Hematopoietic multipotent progenitor cell treated with erythropoietin and hydrocortisone succinate and interleukin-3 and kit ligand, for 8 days (in vitro differentiated cells): ENCODE measurements at regions not wholly inside any gene's neighbourhood (a gene's known extent, or its start where the extent isn't known, plus 50 kb on each side); places are given as distances from the start of the nearest gene placed in this dataset.
"Not testable (repeated sequence)": the region's sequence is repeated elsewhere in the genome, so short reads cannot be mapped to it uniquely, and the experiment has no call there.

Experiments used
- DNase-seq: peaks from one replicate; pipeline ENCODE4 v3.0.0-alpha.2; 2015

DNA sequence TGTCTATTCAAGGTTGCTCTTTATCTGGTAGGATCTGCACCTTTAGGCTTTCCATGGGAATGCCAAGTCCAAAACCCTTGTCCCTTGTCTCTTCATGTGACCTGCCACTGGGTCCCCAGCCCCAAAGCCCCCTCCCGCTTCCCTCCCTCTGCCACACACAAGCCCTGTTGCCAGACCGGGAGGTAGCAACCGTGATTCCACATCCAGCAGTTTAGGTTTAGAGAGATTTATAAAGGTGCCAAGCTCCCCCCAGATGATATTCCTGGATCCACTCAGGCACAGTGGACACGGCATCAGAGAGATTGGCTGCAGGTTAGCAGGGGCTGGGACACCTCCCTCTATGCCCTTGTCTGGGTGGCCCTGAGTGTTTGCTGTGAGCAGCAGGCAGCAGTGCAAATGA lies 504.7 kb downstream of the CCDC171 start:
- DNase-seq: no peak

DNA sequence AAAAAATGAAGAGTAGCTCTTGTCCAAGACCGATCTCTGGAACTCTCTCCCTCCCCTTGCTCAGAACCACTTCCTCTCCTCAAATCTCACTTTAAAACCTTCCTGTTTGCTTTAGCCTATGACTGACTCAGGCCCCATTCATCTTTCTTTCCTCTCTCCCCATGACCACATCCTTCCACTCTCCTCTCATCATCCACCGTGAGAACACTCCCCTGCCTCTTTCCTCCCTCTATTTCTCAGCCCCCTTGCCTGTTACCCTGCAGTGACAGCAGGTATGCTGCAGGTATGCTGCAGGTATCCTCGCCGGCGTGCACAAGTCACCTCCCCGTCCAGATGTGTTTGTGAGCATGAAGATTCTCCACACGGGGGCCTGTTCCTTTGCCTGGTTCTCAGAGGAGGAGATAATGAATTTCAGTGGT lies 505.3 kb downstream of the CCDC171 start:
- DNase-seq: no peak

DNA sequence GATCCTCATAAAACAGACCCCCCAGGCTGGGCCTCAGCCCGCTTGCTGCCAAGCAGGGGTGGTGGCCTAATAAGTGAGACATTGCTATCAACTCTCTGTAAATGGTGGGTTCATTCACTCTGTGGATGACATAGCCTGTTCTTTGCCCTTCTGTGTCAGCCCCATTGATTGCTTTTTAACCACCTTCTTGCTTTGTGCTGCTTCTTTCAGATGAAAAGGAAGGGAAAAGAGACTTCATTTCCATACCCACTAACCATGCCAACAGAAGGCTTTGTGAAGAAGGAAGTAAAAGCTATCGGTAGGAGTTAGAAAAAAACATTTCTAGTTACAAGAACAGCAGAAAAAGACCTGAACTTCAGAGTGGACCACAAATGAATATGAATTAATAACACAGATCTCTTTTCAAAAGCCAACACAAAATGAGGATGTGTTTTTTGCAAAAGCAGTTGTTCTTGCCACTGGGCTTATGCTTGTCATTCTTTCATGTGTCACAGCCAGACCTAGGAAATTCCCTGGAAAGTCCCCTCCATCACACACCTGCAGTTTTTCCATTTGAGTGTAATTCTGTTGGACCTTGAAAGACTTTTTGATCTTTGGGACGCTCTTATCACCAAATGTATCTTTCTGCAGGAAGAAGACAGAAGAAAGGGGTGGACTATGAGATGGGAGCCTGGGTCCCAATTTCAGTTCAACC lies 507.7 kb downstream of the CCDC171 start:
- no peak for DNase-seq

DNA sequence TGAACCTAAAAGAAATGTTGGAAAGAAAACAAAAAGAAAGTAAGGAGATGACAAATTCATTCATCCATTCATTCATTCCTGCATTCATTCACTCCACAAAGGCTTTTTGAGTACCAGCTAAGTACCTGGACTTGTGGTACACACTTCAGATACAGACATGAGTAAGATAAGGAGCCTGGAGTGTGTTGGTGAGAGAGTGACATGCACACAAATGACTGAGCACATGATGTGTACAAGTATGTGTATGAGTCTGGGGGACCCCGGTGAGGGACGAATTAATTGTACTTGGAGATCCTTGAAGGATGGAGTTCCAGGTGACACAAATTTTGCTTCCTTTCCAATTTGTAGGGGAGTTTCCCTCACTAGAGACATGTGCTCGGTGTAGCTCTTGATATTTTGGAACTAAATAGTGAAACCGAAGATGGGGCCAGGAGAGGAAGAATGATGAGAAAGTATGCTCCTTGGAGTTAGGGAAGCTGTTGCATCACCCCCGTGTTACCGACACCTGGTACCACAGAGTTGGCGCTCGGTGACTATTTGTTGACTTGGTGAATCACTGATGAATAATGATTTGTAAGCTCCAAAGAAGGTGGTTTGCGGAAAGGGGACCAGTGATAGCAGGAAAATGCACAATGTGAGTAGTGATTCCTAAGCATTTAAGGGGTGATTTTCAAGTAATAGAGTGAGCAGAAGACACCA lies 509.8 kb downstream of the CCDC171 start:
- no peak for DNase-seq

DNA sequence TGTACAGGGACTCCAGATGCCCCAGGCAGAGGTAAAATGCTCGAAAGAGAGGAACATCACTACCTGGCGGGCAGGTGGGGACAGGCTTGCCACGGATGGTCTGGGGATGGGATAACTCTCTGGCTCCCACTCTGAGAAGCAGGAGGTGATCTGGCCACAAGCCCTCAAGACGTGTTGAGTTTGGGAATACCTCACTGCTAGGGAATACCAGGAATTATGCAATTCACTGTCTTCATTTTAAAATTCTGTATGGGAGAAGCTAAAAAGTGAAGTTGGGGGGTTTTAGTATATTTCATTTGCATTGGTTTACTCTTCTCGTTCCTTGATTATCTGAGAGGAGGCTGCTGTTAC lies 510.4 kb downstream of the CCDC171 start:
- no peak for DNase-seq

DNA sequence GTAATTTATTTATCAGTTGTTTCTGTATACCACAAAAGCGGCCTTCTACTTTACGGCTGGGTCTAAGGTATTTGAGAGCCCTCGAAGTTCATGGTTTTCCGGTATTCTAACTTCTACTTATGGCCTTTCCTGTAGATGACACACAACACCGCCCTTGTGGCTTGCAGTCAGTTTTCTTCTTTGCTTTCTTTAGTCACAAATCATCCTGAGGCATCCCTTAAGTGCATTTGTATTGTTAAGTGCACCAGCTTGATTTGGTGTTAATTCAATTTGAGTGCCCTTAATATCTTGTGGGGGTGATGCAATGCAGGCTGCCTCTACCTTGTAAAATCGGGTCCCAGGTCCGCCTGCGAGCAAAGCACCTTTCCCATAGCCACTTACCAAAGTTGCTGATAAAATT lies 511.9 kb downstream of the CCDC171 start:
- DNase-seq: no peak

DNA sequence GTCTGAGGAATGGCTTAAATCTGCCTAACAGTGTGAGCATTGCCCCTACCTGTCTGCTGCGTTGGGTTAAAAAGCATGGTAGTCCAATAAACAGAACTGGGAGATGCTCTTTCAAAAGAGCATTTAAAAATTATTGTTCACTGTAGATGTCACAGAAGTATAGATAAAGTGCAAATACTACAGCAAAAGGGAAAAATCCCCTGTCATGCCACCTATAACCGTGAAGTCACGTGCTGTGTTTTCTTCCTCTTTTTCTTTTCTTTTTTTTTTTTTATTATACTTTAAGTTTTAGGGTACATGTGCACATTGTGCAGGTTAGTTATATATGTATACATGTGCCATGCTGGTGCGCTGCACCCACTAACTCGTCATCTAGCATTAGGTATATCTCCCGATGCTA lies 513.4 kb downstream of the CCDC171 start:
- not testable (repeated sequence) for DNase-seq

DNA sequence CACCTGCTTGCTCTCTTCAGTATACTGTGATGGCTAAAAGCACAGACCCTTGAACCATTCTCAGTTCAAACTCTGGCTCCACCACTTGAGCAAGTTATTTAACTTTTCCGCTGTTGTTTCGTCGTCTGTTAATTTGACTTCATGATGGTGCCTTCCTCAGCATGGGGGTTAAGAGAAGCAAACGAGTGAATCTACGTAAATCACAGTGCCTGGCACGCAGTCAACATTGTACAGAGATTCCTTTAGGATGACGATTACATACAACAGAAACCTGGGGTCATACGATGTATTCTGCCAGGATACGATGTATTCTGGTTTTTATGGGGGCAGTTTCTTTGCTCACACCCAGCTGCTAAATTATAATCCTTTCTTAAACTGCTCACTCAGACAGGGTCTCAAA lies 515.6 kb downstream of the CCDC171 start:
- no peak for DNase-seq

DNA sequence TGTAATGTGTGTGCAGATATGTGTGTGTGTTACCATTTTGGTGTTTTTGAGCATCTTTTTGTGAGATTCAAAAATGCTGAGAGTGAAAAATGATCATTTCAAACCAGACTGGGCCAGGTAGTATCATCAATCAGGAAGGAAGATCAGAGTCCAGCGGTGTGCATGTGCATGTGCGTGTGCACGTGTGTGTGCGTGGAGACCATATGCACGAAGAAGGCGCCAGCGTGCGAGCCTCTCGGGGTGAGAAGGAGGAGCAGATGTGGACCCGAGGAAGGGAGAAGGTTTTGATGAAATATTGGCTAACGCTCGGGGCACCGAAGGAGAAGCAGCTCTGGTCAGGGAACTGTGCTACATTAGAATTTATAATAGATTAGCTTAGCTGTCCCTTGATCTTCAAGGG lies 516.4 kb downstream of the CCDC171 start:
- no peak for DNase-seq

DNA sequence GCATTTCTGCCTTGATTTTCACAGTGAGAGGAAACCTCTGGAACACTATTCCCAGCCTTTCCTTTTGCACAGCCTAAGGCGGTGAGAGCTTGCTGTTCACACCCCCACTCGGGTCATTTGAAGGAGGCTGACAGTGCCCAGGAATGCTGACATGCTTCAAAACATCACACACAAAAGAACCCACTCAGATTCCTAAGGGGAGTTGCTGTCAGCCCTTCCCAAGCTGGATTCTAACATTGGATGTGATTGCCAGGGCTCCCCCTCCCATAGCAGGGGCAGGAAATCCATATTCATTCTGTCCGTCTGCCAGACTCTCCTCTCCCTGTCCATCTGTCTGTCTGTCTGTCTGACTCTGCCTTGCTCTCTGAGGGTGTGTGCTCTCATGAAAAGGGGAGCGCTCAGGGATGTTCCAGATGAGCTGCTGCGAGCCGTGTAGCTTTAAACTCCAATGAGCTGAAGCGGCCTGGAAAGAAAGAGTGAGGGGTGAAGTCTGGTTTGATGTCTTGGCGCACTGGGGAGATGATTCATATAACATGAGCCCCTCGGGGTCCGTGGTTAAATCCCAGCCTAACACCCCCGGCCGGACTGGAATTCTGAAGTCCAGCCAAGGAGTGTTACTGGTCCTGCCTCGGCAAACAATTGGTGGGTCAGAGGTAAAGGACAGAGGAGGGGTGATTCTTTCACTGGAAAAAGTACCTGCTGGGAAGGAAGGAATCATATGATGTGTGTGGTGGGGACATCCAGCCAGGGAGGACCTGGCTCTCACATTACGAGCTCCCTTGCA lies 517.0 kb downstream of the CCDC171 start:
- no peak for DNase-seq

DNA sequence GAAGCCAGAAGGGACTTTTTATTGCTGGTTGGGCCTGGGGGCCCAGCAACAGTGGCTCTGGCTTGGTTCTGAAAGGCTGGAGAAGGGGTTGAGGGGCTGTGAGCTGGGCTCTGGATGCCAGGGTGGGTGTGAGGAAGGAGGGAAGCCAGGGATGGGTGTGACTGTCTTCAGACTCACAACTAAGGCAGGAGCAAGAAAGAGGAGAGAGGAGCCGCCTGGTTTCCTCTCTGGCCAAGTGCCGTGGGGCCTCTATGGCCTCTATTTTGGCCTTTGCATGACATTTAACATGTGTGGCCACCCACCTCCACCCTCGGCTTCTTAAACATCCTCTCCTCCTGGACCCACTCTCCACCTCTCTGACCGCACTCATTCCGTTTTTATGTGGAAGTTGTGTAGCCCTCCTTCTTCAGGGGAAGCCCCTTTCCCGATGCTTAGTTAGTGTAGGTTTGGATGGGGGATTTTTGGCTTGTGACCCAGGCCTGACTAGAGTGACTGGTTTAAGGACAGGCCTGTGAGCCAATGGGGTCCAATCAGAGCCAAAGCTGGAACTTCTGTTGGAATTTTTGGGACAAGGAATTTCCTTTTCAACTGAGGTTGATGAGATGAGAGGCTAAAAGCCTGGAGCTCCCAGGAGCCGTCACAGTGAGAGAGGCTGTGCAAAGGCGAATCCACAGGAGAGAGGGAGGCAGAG lies 517.8 kb downstream of the CCDC171 start:
- no peak for DNase-seq

DNA sequence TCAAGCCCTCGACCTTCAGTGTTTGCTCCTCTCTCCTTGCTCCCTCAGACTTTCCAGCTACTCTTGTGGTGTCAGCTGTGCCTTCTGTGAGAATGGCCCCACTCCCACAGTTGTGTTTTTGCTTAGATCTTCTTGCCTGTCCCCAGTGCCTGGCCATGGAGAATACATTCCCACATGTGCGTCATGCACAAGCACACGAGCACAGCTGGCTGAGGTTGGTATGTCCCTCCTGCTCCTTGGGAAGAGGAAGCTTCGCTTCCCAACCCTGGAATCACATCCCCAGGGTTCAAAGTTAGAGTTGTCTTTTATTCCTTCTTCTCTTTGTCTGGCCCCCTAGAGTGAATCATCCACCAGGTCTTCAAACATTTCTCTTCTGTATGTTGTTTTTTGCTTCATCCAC lies 518.6 kb downstream of the CCDC171 start:
- DNase-seq: no peak

DNA sequence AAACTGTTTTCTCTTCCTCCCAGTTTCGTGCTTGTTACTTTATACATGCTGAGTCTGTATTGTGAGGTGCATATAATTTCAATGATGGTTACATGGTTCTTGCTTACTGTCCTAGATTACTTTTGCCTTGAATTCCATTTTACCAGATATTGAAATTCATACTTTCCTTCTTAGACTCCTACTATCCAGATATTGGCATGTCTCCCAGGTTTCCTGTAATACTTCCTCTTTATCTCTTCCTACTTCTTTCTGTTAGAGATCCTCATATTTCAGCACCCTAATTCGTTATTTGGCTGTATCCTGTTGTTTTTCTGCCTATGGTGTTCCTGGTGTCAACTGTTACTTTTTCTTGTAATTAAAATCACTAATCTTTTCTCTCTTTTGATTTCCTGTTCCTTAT lies 522.1 kb downstream of the CCDC171 start:
- DNase-seq: no peak

DNA sequence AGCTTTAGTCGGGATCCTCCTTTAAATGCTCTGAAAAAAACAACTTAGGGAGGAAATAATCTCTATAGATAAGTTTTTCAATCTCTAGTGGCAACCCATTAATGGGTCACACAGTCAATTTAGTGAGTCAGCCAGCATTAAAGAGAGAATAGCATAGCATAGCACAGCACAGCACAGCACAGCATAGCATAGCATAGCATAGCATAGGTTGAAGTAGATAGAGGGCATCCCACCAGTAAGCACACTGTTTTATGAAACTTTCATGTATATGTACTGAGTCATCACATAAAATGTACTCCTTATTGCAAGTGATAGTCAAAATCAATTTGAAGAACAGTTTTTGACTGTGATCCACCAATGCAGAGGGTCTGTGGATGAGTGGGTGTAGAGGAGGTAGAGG lies 522.9 kb downstream of the CCDC171 start:
- no peak for DNase-seq

DNA sequence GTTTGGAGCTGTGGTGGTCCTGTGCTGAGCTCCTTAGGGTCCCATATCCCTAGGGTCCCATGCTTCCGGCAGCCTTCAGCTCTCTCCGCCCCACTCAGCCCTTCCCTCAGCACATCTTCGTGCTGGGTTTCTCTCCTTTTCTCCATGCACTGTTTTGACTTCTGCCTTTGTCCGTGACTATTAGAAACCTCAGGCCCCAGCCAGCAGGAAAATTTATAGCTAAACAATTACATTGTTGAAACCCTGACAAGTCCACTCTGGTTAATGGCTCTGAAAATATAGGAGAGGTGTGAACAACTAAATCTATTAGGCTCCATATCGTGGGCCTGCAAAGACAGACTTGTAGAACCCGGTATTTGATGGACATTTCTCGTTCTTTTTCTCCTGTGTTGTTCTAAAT lies 523.7 kb downstream of the CCDC171 start:
- no peak for DNase-seq

DNA sequence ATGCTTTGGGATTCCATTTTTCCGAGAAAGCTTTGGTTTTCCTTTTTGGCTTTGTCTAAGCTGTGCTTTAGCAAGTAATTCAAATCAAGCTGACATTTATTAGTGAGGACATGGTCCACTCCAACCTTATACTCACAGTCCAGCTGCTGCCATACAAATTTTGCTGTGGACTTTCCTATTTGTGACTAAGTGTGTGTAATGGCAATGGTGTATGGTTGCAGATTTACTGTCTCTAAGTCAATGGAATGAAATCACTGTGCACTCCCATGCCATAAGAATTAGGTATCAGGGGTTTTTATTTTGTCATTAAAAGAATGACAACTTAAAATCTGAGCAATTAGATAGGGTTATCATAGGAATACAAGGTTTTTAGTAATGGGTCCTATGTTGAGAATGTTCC lies 530.0 kb downstream of the CCDC171 start:
- DNase-seq: no peak

DNA sequence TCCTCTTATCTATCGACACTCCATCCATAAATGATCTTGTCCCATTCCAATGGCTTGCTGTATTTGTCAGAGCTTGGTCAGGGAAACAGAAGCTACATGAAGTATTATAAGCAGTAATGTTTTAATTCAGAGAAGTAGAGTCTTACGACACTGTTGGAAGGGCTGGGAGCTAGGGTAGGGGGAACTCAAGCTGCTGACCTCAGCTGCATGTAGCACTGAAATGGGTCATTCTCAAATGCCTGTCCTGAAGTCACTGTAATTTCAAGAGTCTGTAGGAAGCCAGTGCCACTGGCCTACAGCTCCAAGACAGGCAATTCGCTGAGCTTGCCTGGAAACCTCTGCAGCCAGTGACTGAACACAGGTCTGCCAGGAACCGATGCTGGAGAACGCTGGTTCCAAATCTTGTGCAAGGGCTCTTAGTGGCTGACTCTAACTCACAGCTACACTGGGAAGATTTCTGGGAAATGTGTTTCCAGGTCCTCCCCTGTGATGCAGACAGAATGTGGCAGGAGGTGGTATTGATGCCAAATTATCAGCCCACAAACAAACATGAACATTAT lies 532.4 kb downstream of the CCDC171 start:
- DNase-seq: no peak

DNA sequence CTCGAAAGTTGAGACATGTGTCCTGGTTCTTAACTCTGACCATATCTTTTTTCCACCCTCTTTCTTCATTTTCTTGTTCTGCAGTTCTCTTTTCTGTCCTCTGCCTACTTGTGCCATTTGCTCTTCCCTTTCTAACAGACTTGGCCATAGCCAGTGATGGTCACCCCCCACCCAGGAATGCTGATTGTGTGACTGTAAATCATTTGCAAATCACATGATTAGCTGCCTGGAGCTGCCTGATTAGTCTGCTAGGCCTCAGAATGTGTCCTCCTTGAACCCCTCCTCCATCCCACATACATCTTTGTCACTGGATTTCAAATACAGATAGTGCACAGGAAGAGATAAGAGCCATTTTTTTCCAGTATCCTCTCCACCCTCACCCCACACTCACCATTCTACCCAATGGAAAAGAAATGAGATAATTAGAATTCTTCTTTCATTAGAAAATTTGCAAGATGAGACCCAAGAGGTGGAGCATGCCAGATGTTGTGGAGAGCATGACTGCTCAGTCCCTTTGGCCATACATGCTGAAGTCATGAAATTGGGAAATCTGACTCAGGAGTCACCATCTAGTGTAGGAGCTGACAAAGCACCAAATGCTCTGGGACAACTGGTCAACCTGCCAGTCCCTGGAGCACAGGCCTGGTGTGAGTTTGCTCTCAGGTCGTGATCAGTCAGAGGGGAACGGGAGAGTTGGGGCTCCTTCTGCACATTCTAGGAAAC lies 538.2 kb downstream of the CCDC171 start:
- no peak for DNase-seq

DNA sequence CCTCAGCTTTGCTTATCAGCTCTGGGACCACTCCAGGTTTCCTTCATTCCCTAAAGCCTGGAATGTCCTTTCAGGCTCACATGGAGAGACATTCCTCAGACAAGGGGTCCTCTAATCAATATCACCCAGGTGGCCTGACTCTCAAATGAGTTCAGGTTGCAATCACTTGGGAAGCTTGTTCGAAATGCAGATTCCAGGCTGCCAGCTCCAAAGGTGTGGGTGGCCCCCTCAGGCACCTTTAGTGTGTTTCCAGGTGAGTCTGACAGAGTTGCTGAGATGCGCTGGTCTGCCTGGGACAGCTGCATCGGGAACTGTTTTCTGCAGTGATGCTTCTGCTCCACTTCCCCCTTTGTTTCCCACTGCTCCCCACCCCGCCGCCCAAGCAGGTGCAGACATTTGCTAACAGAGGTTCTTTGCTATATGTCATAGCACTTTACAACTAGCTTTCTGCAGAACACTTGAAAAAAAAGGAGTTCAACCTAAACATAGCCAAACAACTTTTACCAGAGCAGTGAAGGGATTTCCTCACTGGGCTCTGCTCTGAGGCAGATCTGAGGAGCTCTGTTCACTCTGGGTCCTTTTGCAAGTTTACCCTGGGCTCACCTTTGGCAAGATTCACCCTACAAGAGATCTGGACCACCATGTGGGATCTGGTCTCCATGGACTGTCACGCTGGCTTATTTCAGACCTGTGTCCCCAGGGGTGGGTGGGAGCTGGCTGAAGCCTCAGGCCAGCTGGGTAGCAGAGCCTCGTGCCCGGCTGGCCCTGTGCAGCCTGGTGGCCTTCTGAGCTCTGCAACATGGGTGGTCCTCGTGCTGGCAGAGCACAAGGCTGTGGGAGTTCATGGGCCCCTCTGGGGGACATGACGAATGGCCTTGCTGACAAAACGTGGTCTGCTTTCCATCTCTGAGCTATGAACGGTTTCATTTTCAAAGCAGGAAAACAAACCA lies 539.6 kb downstream of the CCDC171 start:
- no peak for DNase-seq

DNA sequence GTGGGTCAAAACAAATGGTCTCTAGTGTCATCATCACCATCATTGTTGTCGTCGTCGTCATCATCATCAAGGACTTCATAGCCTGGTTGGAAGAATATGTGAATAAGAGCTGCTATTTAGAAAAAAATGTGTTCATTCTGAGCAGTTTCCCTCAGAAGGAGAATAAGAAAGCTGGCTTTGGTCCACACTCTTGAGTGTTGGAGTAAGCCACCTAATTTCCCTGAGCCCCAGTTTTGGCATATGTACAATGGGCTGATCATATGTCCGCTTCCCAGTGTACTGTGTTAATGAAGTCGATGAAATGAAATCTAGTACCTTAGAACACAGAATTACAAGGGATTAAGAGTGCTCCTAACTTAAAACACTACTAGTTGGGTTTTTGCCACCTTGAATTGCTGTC lies 545.5 kb downstream of the CCDC171 start:
- no peak for DNase-seq
